IMR-90 (cell line): ENCODE measurements at regions not wholly inside any gene's neighbourhood (a gene's known extent, or its start where the extent isn't known, plus 50 kb on each side); places are given as distances from the start of the nearest gene placed in this dataset.
A peak's percentile ranks its signal among the peaks of the same experiment; 100 is the strongest.

Experiments used
- ATAC-seq: fragments of 200-7000 bp; cut with Tn5 transposase; 2 replicates; pipeline ENCODE4 v1.9.1; 2020; ENCODE audit warnings: low read depth, mild to moderate bottlenecking, moderate library complexity
- BruUV-seq: library from RNA; stranded (reverse); fragments of 400-500 nt; replicated peaks from 2 replicates; lab custom pipeline; 2021; lab: Mats Ljungman, UMichigan
- CTCF ChIA-PET: fragments of 300-600 bp; formaldehyde crosslinking; extraction: SDS; loops from one replicate; lab custom pipeline; 2021; ENCODE audit warnings: antibody characterized with exemption; lab: Yijun Ruan, JAX
- POLR2A ChIA-PET: fragments of 300-600 bp; sonication (Branson Sonifier 250); formaldehyde crosslinking; loops from one replicate; lab custom pipeline; 2022; ENCODE audit warnings: antibody characterized with exemption; ENCODE audit not compliant: unreplicated experiment; lab: Charles Lee
- DNase-seq: peaks from one replicate; pipeline ENCODE4 v3.0.0; 2013
- H2AFZ ChIP-seq: replicated peaks from 2 replicates; pipeline ENCODE3; 2013; ENCODE audit warnings: low read length, mild to moderate bottlenecking; ENCODE audit not compliant: poor library complexity
- H2AK5ac ChIP-seq: 2 replicates; pipeline ENCODE4 v1.6.1; 2013; ENCODE audit warnings: low read depth, low read length, inconsistent platforms
- H2AK9ac ChIP-seq: replicated peaks from 2 replicates; pipeline ENCODE3; 2013; ENCODE audit warnings: mild to moderate bottlenecking, low read depth, low read length, moderate library complexity; ENCODE audit not compliant: poor library complexity
- H2BK120ac ChIP-seq: 2 replicates; pipeline ENCODE4 v1.6.1; 2013; ENCODE audit warnings: low read depth, low read length, inconsistent platforms
- H2BK15ac ChIP-seq: 3 replicates; pipeline ENCODE4 v1.6.1; 2013; ENCODE audit warnings: low read depth, low read length, inconsistent platforms
- H2BK20ac ChIP-seq: 2 replicates; pipeline ENCODE4 v1.6.1; 2013; ENCODE audit warnings: low read depth, mild to moderate bottlenecking, inconsistent platforms, low read length, moderate library complexity
- H2BK5ac ChIP-seq: 2 replicates; pipeline ENCODE4 v1.6.1; 2013; ENCODE audit warnings: mild to moderate bottlenecking, low read depth, low read length, inconsistent platforms; ENCODE audit not compliant: poor library complexity, severe bottlenecking
- H3K14ac ChIP-seq: replicated peaks from 2 replicates; pipeline ENCODE4 v1.6.1; 2013; ENCODE audit warnings: low read depth, low read length, inconsistent platforms
- H3K18ac ChIP-seq: 2 replicates; pipeline ENCODE4 v1.6.1; 2013; ENCODE audit warnings: low read depth, low read length, control low read depth
- H3K23ac ChIP-seq: 2 replicates; pipeline ENCODE4 v1.6.1; 2013; ENCODE audit warnings: low read depth, low read length, inconsistent platforms
- H3K27ac ChIP-seq: 2 replicates; pipeline ENCODE4 v1.5.1; 2013; ENCODE audit warnings: mild to moderate bottlenecking, control low read depth, low read length; ENCODE audit not compliant: insufficient read depth
- H3K27me3 ChIP-seq: 2 replicates; pipeline ENCODE4 v1.6.1; 2013; ENCODE audit warnings: low read length; ENCODE audit not compliant: control insufficient read depth, insufficient read depth
- H3K36me3 ChIP-seq: 2 replicates; pipeline ENCODE4 v1.6.1; 2013; ENCODE audit warnings: low read length, mixed read lengths; ENCODE audit not compliant: control insufficient read depth, insufficient read depth
- H3K4ac ChIP-seq: 2 replicates; pipeline ENCODE4 v1.6.1; 2013; ENCODE audit warnings: low read depth, low read length, inconsistent platforms
- H3K4me1 ChIP-seq: 2 replicates; pipeline ENCODE4 v1.6.1; 2013; ENCODE audit warnings: low read length, mixed read lengths; ENCODE audit not compliant: control insufficient read depth, insufficient read depth
- H3K4me2 ChIP-seq: 2 replicates; pipeline ENCODE4 v1.6.1; 2013; ENCODE audit warnings: low read depth, mild to moderate bottlenecking, control low read depth, low read length, moderate library complexity
- H3K4me3 ChIP-seq: 2 replicates; pipeline ENCODE4 v1.5.1; 2013; ENCODE audit warnings: low read depth, mild to moderate bottlenecking, control low read depth, low read length, moderate library complexity; ENCODE audit not compliant: insufficient read depth
- H3K56ac ChIP-seq: 2 replicates; pipeline ENCODE4 v1.6.1; 2013; ENCODE audit warnings: low read length, inconsistent platforms; ENCODE audit not compliant: insufficient read depth; ENCODE audit errors: extremely low read depth
- H3K79me1 ChIP-seq, 2 experiments: 2 replicates each; pipeline ENCODE4 v1.6.1; 2013; ENCODE audit warnings: low read length in 2 of 2, inconsistent platforms in 1 of 2, low read depth in 1 of 2
- H3K9ac ChIP-seq: 2 replicates; pipeline ENCODE4 v1.6.1; 2013; ENCODE audit warnings: low read depth, low read length, control low read depth
- H3K9me1 ChIP-seq: 2 replicates; pipeline ENCODE4 v1.6.1; 2013; ENCODE audit warnings: low read length, inconsistent platforms; ENCODE audit not compliant: insufficient read depth
- H3K9me3 ChIP-seq: 2 replicates; pipeline ENCODE4 v1.6.1; 2013; ENCODE audit warnings: low read length; ENCODE audit not compliant: control insufficient read depth, insufficient read depth
- H4K20me1 ChIP-seq: 2 replicates; pipeline ENCODE4 v1.6.1; 2013; ENCODE audit warnings: low read length, inconsistent platforms; ENCODE audit not compliant: insufficient read depth
- H4K5ac ChIP-seq: 2 replicates; pipeline ENCODE4 v1.6.1; 2013; ENCODE audit warnings: mild to moderate bottlenecking, low read depth, low read length, control low read depth
- H4K8ac ChIP-seq, 2 experiments: 2 replicates each; pipeline ENCODE4 v1.6.1; 2013; ENCODE audit warnings: low read depth in 2 of 2, low read length in 2 of 2, control low read depth in 1 of 2, inconsistent platforms in 1 of 2
- H4K91ac ChIP-seq: 2 replicates; pipeline ENCODE4 v1.6.1; 2013; ENCODE audit warnings: low read depth, low read length, inconsistent platforms; ENCODE audit not compliant: insufficient read depth
- BHLHE40 ChIP-seq: fragments of 150-350 bp; IDR thresholded peaks from 2 replicates; pipeline ENCODE4 v1.6.1; 2016; ENCODE audit warnings: mild to moderate bottlenecking, low read depth, low read length
- USF2 ChIP-seq: fragments of 150-350 bp; IDR thresholded peaks from 2 replicates; pipeline ENCODE4 v1.6.1; 2017; ENCODE audit warnings: mild to moderate bottlenecking, antibody characterized with exemption, low read length, low read depth
- WGBS, 2 experiments: methylation state at CpG; one replicate each; pipeline versions ENCODE4 v1.1.5 to v1.1.7; 2013; ENCODE audit warnings: missing lambda C conversion rate in 2 of 2; ENCODE audit not compliant: insufficient read length in 1 of 2; ENCODE audit errors: extremely low coverage in 2 of 2; 5-methylcytosine and 5-hydroxymethylcytosine counted together
- dilution Hi-C: fragments of 300-500 bp; cut with HindIII; formaldehyde crosslinking; loops from one replicate; pipeline ENCODE4 v1.14.3; 2018; ENCODE audit warnings: low sequenced_read_pairs; ENCODE audit not compliant: unreplicated experiment
- in situ Hi-C: fragments of 300-500 bp; cut with MboI; formaldehyde crosslinking; loops from 3 replicates; pipeline ENCODE4 v1.14.3; 2019; ENCODE audit warnings: low sequenced_read_pairs, inconsistent platforms, mixed read lengths
- intact Hi-C: fragments of 100-400 bp; cut with micrococcal nuclease; formaldehyde crosslinking; loops from 2 replicates; pipeline ENCODE4 v1.10.0; 2022

- H3K4me2 ChIP-seq = no peak overlapping the region
- H4K8ac ChIP-seq = no peak overlapping the region
- dilution Hi-C loops (no loop called here), intact Hi-C loops (no loop called here), in situ Hi-C loops (no loop called here)
- no peak overlapping the region for H2AK5ac ChIP-seq
- H3K36me3 ChIP-seq = no peaks in the 10 kb centered on the region
- H2BK5ac ChIP-seq = no peak overlapping the region
- H2BK15ac ChIP-seq = no peak overlapping the region
- no peak overlapping the region for H3K4me3 ChIP-seq
- no peaks in the 10 kb centered on the region for H3K27me3 ChIP-seq
- no peak overlapping the region for H4K91ac ChIP-seq
- CTCF ChIA-PET = interaction anchor here (1.1 kb wide), 1 partner anchor 19 kb away, joined by 3 read pairs; no protein-coding TSS in a partner anchor
- H3K18ac ChIP-seq = no peak overlapping the region
- no peak overlapping the region for H4K5ac ChIP-seq
- H2AK9ac ChIP-seq = no peak overlapping the region
- no peaks in the 10 kb centered on the region for H3K9me1 ChIP-seq
- no peaks in the 10 kb centered on the region for H3K79me1 ChIP-seq
- no peak overlapping the region for H3K14ac ChIP-seq
- H3K4ac ChIP-seq = no peak overlapping the region
- peak; percentile 51 for DNase-seq
- TF ChIP-seq BHLHE40 (peak; percentile 17; the same call in 1 of the 2 replicates), USF2 (no peak)
- no peak overlapping the region for H2AFZ ChIP-seq
- no peak overlapping the region for H2BK20ac ChIP-seq
- H3K9ac ChIP-seq = no peak overlapping the region
- no CpG with 5 or more reads among the region's 3 CpGs for WGBS, 2 experiments
- POLR2A ChIA-PET = no interaction called here
- H3K27ac ChIP-seq = no peak overlapping the region
- H2BK120ac ChIP-seq = no peak overlapping the region
- H3K23ac ChIP-seq = no peak overlapping the region
- BruUV-seq = no TSS peak
- H3K4me1 ChIP-seq = no peaks in the 10 kb centered on the region
- no peaks in the 10 kb centered on the region for H3K9me3 ChIP-seq
- no peak overlapping the region for H3K56ac ChIP-seq
- no peaks in the 10 kb centered on the region for H4K20me1 ChIP-seq
- peak; percentile 48; the same call in 1 of the 2 replicates for ATAC-seq
Measured at GRCh38 chr3:117367861-117368260, 658.3 kb downstream of the TUSC7 start.
